Globus pallidus (tissue), 1 donor: ENCODE measurements at regions not wholly inside any gene's neighbourhood (a gene's known extent, or its start where the extent isn't known, plus 50 kb on each side); places are given as distances from the start of the nearest gene placed in this dataset.

Experiments
- DNase-seq: peaks from one replicate; pipeline ENCODE4 v3.0.0-alpha.2; 2015; ENCODE audit warnings: low spot score

GRCh38 chr7:79716329-79716728 is 262.9 kb upstream of the MAGI2 start:
- DNase-seq, result no peak

GRCh38 chr7:79714081-79714480 is 260.6 kb upstream of the MAGI2 start:
- no peak for DNase-seq

- no peak for DNase-seq
Observed at GRCh38 chr7:79713276-79713675, 259.8 kb upstream of the MAGI2 start.

- DNase-seq, result no peak
Observed at GRCh38 chr7:79711660-79712059, 258.2 kb upstream of the MAGI2 start.

- no peak for DNase-seq
Observed at GRCh38 chr7:79709574-79710409, 256.3 kb upstream of the MAGI2 start.

GRCh38 chr7:79702116-79702515 is 248.6 kb upstream of the MAGI2 start:
- DNase-seq, result no peak

- no peak for DNase-seq
Observed at GRCh38 chr7:79692015-79692414, 238.5 kb upstream of the MAGI2 start.

- no peak for DNase-seq
Observed at GRCh38 chr7:79691074-79691473, 237.6 kb upstream of the MAGI2 start.

GRCh38 chr7:79684384-79684783 is 230.9 kb upstream of the MAGI2 start:
- no peak for DNase-seq

GRCh38 chr7:79683916-79684315 is 230.4 kb upstream of the MAGI2 start:
- DNase-seq, result no peak

- no peak for DNase-seq
Observed at GRCh38 chr7:79683185-79683890, 229.9 kb upstream of the MAGI2 start.

- no peak for DNase-seq
Observed at GRCh38 chr7:79681454-79681853, 228.0 kb upstream of the MAGI2 start.

GRCh38 chr7:79673969-79674368 is 220.5 kb upstream of the MAGI2 start:
- no peak for DNase-seq

- DNase-seq, result no peak
Observed at GRCh38 chr7:79673421-79673820, 220.0 kb upstream of the MAGI2 start.

GRCh38 chr7:79668292-79668691 is 214.8 kb upstream of the MAGI2 start:
- DNase-seq, result no peak

- DNase-seq, result no peak
Observed at GRCh38 chr7:79666472-79666871, 213.0 kb upstream of the MAGI2 start.

GRCh38 chr7:79664884-79665676 is 211.6 kb upstream of the MAGI2 start:
- no peak for DNase-seq

- no peak for DNase-seq
Observed at GRCh38 chr7:79658304-79658703, 204.8 kb upstream of the MAGI2 start.

- DNase-seq, result no peak
Observed at GRCh38 chr7:79653136-79653631, 199.7 kb upstream of the MAGI2 start.

- DNase-seq, result no peak
Observed at GRCh38 chr7:79652619-79653018, 199.2 kb upstream of the MAGI2 start.

GRCh38 chr7:79647711-79648110 is 194.2 kb upstream of the MAGI2 start:
- no peak for DNase-seq

GRCh38 chr7:79646278-79646677 is 192.8 kb upstream of the MAGI2 start:
- DNase-seq, result no peak

- DNase-seq, result no peak
Observed at GRCh38 chr7:79636849-79637248, 183.4 kb upstream of the MAGI2 start.
